DMS 273 (cell line): ENCODE measurements at regions not wholly inside any gene's neighbourhood (a gene's known extent, or its start where the extent isn't known, plus 50 kb on each side); places are given as distances from the start of the nearest gene placed in this dataset.
"Not testable (repeated sequence)": the region's sequence is repeated elsewhere in the genome, so short reads cannot be mapped to it uniquely, and the experiment has no call there.

Experiments
- DNase-seq: peaks from one replicate; lab custom pipeline; 2025; ENCODE audit not compliant: unreplicated experiment; lab: John Stamatoyannopoulos, UW

DNA sequence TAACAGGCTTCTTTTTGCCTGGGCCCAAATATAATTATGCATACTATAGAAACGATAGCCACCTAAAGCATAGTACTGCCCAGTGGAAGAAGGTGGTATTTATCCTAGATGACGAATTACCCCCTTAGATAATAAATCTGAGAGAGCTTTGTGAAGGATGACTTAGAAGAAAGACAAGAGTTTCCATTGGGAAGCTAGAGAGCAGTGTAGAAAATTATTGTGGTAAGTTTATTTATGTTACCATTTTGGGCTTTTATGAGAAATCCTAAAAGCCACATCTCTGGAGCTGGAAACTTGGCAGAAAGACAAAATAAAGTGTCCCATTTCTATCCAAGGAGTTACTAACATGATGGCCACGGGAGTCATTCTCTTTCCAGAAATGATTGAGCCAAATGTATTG lies 172.0 kb upstream of the SEMA6A start:
- DNase-seq = no peak

DNA sequence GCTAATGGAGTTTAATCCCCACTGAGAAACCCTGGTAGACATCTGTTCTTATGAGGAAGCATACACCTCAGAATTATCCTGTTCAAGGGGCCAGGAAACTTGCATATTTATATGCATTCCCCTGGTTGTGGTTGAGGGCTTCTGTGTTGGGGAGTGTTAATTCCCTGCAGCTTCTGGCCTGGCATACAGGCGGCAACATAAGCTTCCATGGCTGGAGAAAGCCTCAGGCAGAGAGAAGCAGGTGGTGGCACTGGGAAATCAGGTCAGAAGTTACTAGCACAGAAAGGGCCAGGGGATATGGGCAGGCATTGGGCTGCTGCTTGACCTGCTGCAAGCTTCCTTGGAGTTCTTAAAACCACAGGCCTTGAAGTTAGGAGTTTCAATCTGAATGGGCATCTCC lies 166.1 kb upstream of the SEMA6A start:
- no peak for DNase-seq

DNA sequence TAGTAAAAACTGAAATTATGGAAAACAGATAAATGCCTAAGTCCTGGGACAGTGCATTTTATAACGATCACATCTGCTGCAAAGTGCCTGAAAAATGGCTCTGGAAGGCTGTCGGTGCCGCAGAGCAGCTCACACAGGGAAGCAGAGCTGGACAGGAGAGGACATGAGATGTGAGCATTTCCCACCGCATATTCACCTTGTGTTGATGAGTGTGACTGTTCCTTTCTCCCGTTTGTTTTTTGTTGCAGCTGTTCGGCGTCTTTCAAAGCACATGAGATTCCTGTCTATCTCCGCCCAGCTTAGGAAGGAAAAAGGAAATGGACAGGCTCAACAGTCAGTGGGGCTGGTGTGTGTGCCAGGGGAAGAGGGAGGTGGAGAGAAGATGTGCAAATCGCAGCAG lies 164.9 kb upstream of the SEMA6A start:
- DNase-seq = peak; percentile 26

DNA sequence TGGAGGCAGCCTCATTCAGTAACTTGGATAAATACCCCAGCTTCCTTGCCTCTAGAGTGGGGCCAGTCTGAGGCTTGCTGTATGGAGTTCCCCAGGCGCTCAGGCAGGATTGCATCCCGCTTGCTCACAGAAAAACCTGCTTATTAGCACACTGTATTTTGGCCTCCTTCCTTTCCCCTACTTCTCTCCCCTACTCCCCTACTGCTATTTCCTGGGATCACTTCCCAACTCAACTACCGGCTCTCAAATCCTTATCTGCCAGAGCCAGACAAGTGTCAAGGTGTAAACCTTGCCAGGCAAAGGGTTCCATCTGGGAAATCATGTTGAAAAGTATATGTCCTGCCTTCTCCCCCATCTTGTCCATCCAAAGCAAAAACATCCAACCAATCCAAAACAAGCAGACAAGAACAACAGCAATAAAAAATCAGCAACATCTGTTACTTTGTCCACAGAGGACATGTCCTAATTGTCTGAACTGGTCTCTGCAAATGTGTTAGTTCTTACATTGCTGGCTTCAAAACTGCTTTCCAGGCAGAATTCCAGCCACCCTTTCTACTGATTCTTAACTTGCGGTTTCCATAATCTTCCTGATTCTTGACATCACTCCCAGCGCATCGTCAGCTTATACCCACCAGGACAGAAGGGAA lies 164.1 kb upstream of the SEMA6A start:
- peak; percentile 36 for DNase-seq

DNA sequence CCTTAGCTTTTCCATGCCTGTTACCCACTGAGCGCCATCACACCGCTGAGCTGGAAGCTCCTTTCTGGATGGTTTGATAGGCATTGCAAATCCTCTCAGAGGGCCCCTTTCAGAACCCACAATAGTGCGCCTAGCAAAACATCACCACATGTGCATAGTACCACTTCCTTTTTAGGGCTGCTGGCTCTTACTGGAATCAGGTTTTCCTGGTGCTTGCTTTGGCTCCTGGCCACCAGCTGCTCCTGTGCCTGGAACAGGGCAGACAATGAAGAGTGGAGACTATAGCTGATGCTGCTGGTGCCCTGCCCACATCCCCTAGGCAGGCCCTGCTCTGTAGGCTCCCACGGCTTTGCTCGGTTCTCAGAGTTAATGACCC lies 163.6 kb upstream of the SEMA6A start:
- DNase-seq = peak; percentile 36

DNA sequence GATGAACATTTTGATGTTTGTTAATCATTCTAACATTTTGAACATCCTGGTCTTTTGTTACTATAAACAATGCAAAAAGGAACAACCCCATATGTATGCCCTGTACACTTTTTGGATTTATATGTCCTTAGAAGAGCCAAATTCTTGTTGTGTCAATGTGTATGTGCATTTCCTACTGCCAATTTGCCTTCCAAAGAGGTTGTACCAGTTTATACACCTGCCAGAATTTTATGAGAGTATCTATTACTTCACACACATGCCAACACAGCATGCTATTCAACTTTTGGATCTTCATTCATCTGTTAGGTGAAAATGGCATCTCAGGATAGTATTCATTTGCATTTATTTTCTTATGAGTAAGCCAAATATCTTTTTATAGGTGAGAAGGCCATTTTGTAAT lies 162.0 kb upstream of the SEMA6A start:
- DNase-seq = no peak

DNA sequence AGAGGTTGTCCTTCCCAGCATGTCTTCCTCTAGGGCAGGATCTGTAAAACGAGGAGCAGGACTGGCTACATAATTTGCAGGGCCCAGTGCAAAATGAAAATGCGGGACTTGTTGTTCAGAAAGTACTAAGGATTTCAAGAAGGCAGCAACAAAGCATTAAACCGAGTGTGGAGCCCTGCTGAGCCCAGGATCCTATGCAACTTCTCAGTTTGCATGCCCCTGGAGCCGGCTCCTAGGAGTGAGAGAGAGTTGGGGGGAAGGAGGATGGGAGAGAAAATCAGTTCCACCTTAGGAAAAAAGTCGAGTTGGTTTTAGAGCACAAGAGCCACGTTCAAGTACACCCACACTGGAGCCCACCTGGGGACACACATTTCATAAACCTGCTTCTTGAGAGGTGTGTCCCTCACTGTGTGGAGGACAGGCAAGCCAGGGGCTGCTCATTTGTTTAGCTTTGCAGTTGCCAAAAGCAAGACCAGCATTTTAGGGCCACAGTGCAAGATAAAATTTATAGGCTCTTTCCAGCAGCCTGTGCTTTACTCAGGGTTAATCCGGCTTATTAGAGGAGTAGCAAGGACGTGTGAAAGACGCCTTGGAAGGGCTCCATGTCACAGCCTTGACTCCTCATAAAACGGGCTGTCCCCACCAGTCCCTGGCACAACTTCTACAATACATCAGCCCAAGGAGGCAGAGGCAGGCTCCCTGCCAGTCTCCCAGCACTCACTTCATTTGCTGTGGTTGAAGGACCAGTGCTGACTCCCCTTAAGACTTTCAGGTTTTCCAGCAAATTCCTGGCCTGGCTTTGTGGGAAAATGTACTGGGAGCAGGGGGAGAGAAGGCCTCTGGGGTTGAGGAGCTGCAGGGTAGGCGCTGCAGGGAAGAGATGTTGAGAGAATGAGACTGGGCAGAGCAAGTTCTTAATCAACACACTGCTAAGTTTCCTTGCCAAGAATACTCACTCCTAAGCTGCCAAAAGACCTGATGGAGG lies 159.7 kb upstream of the SEMA6A start:
- no peak for DNase-seq

DNA sequence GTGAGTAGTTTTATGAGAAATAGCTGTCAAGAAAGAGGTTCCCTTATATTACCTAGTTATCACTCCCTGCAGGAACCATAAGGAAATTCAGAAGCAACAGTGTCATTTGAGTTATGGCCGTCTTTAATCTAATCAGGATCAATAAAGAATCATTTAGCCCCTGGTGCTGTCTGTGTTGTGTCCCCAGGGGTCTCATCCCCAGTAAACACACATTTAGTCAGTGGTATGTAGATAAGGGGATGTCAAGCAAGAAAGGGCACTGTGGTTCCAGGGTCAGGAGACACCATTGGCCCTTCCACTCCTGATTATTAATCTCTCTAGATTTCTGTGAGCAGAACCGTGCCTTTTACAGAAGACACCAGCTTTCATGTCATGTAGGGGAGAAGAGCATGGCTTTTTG lies 158.0 kb upstream of the SEMA6A start:
- DNase-seq = no peak

DNA sequence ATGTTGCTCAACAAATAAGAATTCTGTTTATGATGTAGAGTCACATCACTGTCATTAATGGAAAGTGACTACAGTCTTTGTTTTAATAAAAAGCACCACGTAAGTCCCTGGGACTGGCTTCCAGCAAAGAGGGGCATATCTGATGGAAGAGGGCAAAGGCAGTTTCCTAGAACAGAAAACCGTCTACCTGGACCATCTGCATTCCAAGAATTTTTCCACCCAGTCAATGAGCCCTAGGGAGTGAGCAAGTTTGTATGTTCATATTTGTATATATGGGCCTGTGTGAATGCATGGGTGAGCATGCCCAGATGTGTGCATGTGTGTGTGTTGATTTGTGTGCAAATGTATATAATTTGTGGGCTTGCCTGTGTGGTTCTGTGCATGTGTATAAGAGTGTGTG lies 156.8 kb upstream of the SEMA6A start:
- DNase-seq = no peak

DNA sequence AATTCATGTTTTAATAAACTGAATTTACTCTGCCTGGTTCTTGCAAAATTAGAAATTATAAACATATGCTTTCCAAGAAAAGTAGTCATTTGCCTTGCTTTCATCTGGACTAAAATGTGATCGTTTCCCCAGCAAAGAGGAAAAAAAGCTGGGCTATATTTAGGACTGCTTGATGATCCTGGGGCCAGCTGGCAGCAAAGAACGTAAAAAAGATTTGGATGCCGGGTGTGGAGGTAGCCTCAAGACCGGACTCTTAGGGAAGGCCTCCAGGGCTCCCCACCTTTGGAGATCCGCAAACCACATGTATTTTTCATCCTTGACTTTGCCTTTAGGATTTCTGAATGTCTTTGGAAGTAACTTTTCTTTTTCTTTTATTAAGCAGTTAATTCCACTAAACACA lies 156.1 kb upstream of the SEMA6A start:
- no peak for DNase-seq

DNA sequence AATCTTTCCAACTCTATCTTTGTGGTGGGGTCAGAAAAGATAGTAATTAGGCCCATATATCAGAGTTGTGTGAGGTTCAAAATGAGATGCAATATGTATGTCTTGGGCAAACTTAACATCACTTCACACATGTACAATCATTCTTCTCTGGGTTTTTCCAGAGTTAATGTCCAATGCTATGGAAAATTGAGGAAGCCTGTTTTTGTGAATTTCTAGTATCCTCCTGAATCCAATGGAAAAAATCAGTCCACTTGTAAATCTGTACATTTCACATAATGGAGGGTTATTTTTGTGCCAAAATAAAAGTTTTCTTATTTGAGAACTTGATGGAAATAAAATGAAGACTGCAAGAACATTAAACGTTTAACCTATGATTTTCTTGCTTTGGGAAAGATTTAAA lies 155.6 kb upstream of the SEMA6A start:
- DNase-seq = no peak

DNA sequence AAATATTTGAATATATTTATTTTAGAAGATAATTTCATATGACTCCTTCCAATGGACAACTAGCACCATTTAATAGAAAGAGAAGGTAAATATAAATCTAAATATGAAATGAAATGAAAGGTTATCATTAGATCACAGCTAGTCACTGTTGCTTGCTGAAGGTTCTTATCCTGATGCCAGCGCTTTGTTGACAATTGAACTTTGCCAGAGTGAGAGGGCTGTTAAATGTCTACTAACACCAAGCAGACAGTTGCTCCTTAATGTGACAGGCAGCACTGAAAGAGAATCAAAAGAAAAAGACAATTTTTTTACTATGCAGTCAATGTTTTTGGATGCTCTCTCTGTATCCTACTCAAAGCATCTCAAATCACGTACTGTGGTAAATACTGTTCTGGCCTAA lies 152.6 kb upstream of the SEMA6A start:
- DNase-seq = no peak

DNA sequence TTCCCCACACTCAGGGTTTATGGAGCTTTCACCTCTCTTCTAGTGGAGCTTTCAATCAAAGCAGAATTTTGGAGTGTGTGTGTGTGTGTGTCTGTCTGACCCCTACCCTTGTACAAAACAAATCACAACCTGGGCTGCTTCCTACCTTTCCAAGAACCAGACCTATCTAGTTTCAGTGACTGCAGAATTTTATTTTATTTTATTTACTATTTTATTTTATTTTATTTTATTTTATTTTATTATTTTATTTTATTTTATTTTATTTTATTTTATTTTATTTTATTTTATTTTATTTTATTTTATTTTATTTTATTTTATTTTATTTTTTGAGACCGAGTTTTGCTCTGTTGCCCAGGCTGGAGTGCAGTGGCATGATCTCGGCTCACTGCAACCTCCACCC lies 151.6 kb upstream of the SEMA6A start:
- DNase-seq = not testable (repeated sequence)

DNA sequence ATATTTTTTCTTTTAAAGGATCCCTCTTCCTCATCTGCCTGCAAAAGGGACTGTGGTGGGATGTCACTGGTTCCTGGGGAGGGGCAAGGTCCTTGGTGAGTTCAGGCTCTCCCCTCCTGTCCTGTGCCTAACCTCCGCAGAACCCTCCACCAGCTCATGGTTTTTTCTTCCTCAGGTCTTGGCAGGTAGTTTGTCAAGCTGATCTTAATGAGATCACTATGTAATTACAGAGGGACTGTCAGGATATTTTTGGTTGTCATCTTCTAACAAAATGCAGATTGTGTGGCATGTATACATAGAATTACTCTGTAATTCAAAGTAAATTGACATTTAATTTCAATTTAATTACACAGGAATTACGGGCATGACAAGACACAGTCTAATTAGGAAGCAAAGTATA lies 150.3 kb upstream of the SEMA6A start:
- no peak for DNase-seq

DNA sequence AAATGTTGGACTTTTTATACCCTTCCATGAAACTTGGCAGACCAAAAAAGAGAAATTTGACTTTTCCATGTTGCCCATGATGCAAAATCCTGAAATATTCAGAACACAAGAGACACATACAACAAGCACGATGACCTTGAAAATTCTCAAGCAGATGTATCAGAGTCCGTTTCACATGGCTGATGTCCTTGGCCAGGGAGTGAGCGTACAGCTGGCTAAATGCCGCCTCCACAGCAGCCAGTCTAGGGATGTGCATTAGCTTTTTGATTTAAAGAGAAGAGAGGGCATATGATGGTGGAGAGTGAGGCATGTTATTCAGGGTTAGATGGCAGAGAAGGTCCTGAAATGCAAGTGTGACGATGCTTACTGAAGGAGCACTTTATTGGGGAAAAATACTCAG lies 148.0 kb upstream of the SEMA6A start:
- no peak for DNase-seq

DNA sequence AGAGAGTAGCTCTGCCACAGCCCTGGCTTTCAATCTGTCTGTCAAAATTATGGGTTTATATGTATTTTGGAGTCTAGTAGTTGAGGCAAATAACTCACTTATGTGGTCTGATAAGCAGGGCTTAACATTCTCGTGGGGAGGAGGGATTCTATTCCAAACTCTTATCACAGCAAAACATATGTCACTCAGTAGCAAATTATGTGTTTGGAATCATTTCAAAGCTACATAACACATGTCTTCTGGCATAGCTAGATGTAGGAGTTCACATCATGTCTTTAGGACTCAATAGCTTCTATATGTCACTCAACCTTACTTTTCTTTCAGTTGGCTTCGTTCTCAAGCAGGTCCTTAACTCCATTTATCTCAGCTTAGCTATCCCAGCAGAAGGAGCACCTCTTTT lies 144.5 kb upstream of the SEMA6A start:
- peak; percentile 29 for DNase-seq

DNA sequence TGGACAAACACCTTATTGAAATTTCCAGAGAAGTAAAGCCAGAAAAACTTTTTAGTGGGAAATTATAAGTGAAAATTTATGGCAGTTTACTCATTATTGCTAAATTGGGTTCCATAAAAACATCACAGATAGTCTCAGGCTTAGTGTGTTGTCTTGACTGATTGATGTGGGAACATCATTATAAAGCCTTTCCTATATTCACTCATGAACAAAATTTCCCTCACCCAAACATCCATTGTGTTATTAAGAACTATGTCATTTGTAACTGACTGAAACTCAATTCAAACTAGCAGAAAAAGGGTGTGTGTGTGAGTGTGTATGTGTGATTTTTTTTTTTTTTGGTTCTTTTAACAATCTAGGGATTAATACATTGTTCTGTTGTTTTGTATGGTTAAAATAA lies 143.7 kb upstream of the SEMA6A start:
- DNase-seq = no peak

DNA sequence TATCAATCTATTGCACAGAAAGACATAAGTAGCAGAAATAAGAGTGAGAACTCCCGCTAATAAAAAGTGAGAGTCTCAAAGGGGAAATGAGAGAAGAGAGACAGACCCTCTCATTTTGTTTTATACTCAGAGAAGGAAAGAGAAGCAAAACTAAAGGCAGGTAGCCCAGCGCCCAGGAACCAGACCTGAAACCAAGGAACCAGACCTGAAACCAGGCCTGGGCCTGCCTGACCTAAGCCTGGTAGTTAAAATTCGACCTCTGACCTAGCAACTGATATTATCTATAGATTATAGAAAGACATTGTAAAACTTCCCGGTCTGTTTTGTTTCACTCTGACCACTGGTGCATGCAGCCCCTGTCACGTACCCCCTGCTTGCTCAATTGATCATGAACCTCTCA lies 134.5 kb upstream of the SEMA6A start:
- no peak for DNase-seq

DNA sequence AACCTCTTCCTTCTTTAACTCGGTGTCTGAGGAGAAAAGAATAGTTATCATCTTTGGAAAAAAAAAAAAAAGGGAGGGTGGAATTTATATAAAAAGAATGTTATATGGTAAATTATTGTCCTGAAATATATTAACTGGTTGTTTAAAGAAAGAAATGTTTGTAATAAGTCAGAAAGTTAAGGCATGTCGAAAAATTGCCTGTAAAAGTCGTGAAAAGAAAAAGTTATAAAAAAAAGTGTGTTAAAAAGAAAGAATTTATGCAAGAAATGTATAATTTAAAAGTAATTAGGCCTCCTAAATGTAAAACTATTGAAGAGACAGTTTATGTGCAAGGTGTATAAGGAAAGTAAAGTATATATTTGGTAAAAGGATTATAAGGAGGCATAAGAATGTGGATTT lies 130.5 kb upstream of the SEMA6A start:
- not testable (repeated sequence) for DNase-seq

DNA sequence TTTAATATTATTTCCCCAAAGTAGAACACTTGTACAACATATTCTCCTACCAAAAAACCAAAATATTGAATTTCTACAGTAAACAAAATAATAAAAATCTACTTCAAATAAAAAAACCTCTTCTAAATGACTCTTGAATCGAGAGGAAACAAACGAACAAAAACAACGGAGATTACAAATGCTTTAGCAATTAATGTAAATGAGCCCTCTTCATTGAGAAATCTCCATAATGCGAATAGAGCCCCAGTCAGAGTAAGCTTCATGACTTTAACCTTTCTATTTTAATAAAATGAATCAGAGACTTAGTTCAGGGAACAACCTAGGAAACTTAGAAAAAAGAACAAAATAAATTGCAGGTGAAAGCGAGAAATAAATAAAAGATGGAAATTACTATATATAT lies 129.3 kb upstream of the SEMA6A start:
- no peak for DNase-seq

DNA sequence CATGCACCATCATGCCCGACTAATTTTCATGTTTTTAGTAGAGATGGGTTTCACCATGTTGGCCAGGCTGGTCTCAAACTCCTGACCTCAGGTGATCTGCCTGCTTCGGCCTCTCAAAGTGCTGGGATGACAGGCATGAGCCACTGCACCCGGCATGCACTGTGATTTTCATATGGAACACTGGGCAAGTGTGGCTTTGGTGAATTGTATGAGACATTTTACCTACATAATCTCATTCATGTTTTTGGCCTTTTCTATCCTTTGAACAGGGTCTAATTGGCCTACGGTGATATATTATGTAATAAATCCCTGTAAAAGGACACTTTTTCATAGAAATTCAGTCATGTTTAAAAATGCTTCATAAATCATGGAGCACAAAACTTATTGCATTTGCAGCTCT lies 128.7 kb upstream of the SEMA6A start:
- no peak for DNase-seq

DNA sequence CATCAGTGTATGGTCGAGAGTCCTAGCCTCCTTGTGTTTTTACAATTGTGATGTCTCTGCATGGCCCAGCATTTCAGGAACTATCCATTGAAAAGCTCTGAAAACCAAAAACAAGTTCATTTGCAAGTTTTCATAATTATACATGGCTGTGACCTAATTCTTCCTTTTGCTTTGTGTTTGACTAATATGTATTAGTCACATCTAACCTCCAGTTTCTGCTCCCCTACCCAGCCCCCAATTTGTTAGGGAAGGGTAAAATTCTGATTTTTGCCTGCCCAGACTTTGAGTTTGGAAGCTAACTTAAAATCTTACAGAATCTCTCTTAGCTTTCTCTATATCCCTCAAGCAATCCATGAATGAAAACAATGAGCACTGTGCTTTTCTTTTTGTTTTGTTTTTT lies 128.2 kb upstream of the SEMA6A start:
- DNase-seq = no peak

DNA sequence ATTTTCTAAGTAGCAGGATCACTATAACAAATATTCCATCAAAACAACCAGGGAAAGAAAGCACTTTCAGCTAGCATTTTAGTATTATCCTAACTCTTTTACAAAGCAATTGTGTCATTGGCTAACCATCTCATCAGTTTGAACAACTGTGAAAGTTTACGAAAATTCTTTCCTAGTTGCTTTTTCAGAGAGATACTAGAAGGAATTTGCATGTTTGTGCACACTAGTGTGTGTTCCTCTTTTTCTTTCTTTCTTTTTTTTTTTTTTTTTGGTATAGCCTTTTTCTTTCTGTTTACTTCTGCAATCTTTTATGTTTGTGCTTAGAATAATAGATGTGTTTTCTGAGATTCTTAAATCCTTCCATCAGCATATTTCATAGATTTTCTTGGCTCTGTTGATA lies 124.7 kb upstream of the SEMA6A start:
- no peak for DNase-seq
